ENCODE measurements at regions not wholly inside any gene's neighbourhood (a gene's known extent, or its start where the extent isn't known, plus 50 kb on each side); places are given as distances from the start of the nearest gene placed in this dataset.

DNA sequence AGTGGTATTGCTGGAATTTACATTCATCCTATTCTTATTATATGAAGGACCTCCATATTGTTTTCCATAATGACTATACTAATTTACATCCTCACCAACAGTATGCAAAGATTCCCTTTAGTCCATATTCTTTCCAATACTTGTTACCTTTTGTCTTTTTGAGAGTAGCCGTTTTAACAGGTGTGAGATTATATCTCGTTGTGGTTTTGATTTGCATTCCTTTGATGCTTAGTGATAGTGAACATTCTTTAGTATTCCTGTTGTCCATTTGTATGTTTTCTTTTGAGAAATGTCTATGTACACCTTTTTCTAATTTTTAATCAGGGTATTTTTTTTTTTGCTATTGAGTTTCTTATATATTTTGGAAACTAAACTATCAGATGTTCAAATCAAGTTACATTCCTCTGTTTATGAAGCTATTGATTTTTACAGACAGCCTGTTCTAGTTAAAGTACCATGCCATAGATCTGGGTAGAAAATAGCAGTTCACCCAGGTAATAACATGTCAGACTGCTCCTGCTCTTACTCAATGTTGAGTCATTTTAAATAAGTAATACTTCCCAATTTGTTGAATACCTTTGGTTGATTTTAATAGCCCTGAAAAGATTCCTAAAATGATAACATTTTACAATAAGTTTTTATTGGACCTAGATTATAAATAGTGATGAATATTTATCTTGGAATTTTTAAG is 1108.7 kb downstream of the NCAM2 start:
- DNase-seq (ENCODE audit: extremely low read depth, low read depth), result no peak
- TF ChIP-seq, protein P1, sequence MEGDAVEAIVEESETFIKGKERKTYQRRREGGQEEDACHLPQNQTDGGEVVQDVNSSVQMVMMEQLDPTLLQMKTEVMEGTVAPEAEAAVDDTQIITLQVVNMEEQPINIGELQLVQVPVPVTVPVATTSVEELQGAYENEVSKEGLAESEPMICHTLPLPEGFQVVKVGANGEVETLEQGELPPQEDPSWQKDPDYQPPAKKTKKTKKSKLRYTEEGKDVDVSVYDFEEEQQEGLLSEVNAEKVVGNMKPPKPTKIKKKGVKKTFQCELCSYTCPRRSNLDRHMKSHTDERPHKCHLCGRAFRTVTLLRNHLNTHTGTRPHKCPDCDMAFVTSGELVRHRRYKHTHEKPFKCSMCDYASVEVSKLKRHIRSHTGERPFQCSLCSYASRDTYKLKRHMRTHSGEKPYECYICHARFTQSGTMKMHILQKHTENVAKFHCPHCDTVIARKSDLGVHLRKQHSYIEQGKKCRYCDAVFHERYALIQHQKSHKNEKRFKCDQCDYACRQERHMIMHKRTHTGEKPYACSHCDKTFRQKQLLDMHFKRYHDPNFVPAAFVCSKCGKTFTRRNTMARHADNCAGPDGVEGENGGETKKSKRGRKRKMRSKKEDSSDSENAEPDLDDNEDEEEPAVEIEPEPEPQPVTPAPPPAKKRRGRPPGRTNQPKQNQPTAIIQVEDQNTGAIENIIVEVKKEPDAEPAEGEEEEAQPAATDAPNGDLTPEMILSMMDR (IDR thresholded peaks at IDR 0.05; ENCODE audit: low read depth, low read length), result no peak

DNA sequence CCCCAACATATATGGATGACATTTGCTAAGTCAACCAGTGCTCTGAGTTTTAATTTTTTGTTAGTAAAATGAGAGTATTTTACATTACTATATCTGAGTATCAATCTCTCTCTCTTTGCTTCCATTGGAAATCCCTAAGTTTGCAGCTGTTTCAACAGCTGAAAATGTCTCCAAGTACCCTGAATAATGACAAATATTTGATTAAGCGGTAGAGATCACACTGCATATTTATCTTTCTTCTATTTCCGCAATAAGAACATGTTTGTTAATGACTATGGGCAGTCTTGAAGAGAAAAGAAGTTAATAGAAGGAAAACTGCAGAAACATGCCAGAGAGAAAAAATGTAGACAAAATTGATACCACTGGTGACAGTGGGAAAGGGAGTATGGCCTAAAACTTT is 1117.5 kb downstream of the NCAM2 start:
- TF ChIP-seq, protein P1 (IDR thresholded peaks at IDR 0.05; ENCODE audit: low read depth, low read length), result no peak

DNA sequence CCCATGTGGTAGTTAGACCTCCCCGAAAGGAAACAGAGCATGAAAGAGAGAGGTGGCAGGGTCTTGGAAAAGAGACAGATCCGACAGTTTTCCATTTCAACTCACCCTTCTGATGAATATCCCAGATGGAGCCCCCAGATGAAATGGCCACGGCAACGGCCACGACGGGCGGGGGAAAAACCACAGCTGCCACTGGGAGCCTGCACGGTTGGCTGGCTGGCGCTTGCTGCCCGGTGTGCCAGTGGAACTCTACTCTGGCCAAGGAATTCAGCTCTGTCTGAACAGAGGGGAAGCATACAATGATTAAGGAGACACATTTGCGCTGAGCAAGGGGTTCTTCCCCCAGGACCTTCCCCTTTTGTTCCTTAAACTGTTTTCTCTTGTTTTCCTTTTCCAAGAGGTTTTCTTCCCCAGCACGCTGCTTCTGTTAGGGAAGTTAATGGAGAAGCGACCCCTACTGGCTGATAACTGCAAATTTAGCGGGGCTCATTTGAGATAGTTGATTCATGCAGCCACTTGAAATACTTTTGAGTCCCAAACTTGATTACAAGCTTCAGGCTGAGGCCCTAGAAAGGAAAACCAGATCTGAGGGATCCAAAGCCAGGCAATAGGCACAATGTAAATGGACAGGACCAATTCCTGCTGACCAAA is 1122.5 kb downstream of the NCAM2 start:
- TF ChIP-seq, protein P1 (IDR thresholded peaks at IDR 0.05; ENCODE audit: low read depth, low read length), result no peak
- no peak for DNase-seq (ENCODE audit: extremely low read depth, low read depth)

More for the DNA sequence above, 1117.5 kb downstream of the NCAM2 start:
- no peak for DNase-seq (ENCODE audit: extremely low read depth, low read depth)

DNA sequence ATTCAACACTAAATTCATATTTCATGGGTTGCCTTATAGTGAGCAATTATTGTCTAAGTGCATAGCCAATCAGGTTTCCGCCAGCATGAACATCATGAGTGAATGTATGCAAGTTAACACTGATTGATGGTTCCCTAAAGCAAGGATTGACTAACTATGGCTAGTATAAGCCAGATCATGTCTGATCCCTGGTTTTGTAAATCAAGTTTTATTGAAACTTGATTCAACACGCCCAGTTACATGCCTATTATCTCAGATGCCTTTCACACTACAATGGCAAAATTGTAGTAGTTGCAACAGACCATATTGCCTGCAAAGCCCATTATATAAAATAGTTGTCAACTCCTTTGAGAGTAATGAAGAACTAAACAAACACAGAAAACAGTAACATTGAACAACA is 1127.4 kb downstream of the NCAM2 start:
- TF ChIP-seq, protein P1 (IDR thresholded peaks at IDR 0.05; ENCODE audit: low read depth, low read length), result no peak
- no peak for DNase-seq (ENCODE audit: extremely low read depth, low read depth)

DNA sequence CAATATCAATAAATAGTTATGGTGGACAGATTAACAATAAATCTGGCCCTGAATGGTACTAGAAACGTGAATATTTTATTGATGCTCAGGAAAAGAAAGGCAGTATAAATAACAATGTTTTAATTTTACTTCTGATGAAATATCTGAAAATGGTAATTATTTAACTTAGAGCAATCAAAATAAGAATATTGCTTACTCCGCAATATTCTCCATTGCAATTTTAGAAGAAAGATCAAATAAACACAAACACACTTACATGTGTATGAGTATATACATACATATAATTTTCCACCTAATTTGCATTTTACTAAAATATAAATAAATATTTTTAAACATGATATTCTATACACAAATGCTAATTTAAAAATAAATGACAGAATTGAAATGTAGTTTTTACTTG is 1130.5 kb downstream of the NCAM2 start:
- TF ChIP-seq, protein P1 (IDR thresholded peaks at IDR 0.05; ENCODE audit: low read depth, low read length), result no peak
- DNase-seq (ENCODE audit: extremely low read depth, low read depth), result no peak

DNA sequence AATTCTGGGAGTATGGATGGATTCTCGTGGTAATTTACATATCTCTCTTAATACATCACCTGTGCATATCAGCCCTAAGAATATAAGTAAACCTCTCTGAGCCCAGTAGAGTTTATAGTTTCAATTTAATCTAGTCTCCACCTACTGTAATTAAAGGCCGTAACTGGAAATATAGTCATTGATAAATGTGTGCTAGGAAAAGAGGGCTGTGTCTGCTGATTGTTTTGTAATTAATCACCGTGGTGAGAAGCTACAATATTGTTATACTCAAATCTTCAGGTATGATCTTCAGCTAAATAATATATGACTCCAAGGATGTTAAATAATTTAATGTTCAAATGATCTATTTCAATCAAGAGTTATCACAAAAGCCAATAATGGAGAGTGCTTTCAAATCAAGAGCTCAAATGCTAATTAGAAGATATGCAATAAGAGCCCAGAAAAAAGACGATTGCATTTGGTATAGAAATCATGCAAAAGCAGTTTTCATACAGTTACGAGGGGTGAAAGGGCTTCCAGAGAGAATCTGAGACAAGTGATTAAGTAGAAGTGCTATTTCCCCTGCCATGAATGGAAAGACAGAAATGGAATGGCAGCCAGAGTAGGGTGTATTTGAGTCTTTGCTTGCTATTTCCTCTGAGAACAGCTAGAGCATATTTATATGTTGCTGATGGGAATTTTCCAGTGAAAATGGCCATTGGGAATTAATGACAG is 1134.3 kb downstream of the NCAM2 start:
- TF ChIP-seq, protein P1 (IDR thresholded peaks at IDR 0.05; ENCODE audit: low read depth, low read length), result no peak
- DNase-seq (ENCODE audit: extremely low read depth, low read depth), result no peak

DNA sequence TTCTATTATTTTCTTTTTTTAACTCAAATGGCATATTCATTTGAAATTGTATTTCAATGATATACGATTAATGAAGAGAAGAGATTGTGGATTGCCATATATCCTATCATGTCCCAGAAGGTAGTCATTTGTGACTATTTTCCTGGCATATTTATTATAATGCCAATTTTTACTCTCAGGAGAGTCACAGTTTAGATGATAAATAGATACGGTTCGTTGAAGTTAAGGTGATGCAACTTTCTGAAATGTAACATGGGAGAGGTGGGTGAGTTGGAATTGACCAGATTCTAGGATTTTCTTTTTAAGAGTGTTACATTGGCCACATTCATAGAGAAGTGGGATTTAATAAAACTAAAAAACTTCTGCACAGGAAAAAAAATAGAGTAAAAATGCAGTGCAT is 1138.5 kb downstream of the NCAM2 start:
- TF ChIP-seq, protein P1 (IDR thresholded peaks at IDR 0.05; ENCODE audit: low read depth, low read length), result no peak
- no peak for DNase-seq (ENCODE audit: extremely low read depth, low read depth)
